DND-41 (cell line): ENCODE measurements at regions not wholly inside any gene's neighbourhood (a gene's known extent, or its start where the extent isn't known, plus 50 kb on each side); places are given as distances from the start of the nearest gene placed in this dataset.

ENCODE experiments used
- ATAC-seq: fragments of 200-7000 bp; cut with Tn5 transposase; 3 replicates; pipeline ENCODE4 v1.9.1; 2021; ENCODE audit warnings: low read depth; ENCODE audit not compliant: insufficient read depth
- DNase-seq: peaks from one replicate; pipeline ENCODE4 v3.0.0-alpha.2; 2020
- H2AFZ ChIP-seq: 2 replicates; pipeline ENCODE4 v1.6.0; 2012; ENCODE audit warnings: low read depth, low read length
- H3K27ac ChIP-seq: 2 replicates; pipeline ENCODE4 v1.5.1; 2012; ENCODE audit warnings: low read length, inconsistent platforms
- H3K27me3 ChIP-seq: fragments of 200-600 bp; sonication (generic); 2 replicates; pipeline ENCODE4 v1.6.0; 2012; ENCODE audit warnings: low read length, mild to moderate bottlenecking, inconsistent platforms; ENCODE audit not compliant: insufficient read depth, poor library complexity
- H3K36me3 ChIP-seq: 2 replicates; pipeline ENCODE4 v1.5.1; 2012; ENCODE audit warnings: low read length, inconsistent platforms; ENCODE audit not compliant: insufficient read depth
- H3K4me1 ChIP-seq: 2 replicates; pipeline ENCODE4 v1.5.1; 2012; ENCODE audit warnings: mild to moderate bottlenecking, low read length; ENCODE audit not compliant: insufficient read depth
- H3K4me2 ChIP-seq: 2 replicates; pipeline ENCODE4 v1.6.0; 2012; ENCODE audit warnings: mild to moderate bottlenecking, moderate library complexity, low read length, inconsistent platforms; ENCODE audit not compliant: insufficient read depth
- H3K4me3 ChIP-seq, 2 experiments: fragments of 200-600 bp in 1 of 2; shearing (Covaris generic) in 1 of 2; 2 replicates each; pipeline ENCODE4 v1.5.1; 2012 to 2016; ENCODE audit warnings: inconsistent platforms in 2 of 2, low read length in 2 of 2, mild to moderate bottlenecking in 2 of 2, low read depth in 1 of 2, moderate library complexity in 1 of 2
- H3K79me2 ChIP-seq: 2 replicates; pipeline ENCODE4 v1.6.0; 2012; ENCODE audit warnings: low read length, inconsistent platforms; ENCODE audit not compliant: insufficient read depth
- H3K9ac ChIP-seq: 2 replicates; pipeline ENCODE4 v1.6.0; 2012; ENCODE audit warnings: low read depth, mild to moderate bottlenecking, inconsistent platforms, low read length, moderate library complexity
- H3K9me3 ChIP-seq: 2 replicates; pipeline ENCODE4 v1.5.1; 2012; ENCODE audit warnings: low read length, moderate library complexity, mild to moderate bottlenecking, inconsistent platforms; ENCODE audit not compliant: insufficient read depth, severe bottlenecking
- H4K20me1 ChIP-seq: 2 replicates; pipeline ENCODE4 v1.6.0; 2012; ENCODE audit warnings: low read length; ENCODE audit not compliant: insufficient read depth
- EZH2 ChIP-seq: IDR thresholded peaks from 3 replicates; pipeline ENCODE4 v1.6.1; 2012; ENCODE audit warnings: borderline replicate concordance, low read depth, mild to moderate bottlenecking, moderate library complexity, low read length, inconsistent platforms; ENCODE audit not compliant: severe bottlenecking
- TF ChIP-seq, protein P1 (sequence below): IDR thresholded peaks from 2 replicates; pipeline ENCODE4 v1.5.1; 2012; ENCODE audit warnings: borderline replicate concordance, low read length, moderate library complexity, mild to moderate bottlenecking; ENCODE audit not compliant: poor library complexity, severe bottlenecking; ENCODE audit errors: extremely low read depth

DNA sequence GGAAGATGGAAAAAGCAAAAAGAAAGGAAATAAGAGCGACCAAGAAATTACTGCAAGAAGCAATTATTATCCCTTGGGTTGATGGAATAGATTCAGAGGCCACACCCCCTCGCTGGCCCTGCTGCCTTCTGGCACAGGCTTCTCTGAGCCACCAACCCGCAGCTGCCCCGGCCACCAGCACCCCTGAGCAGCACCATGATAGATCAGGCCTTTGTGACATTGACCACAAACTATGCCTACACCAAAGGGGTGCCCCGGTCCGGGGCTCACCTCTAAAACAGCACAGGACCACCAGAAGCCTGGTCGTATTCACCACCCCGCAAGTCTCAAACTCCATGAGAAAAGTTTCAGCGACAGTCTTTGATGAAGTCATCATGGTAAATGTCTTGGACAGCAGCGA lies 1059.3 kb downstream of the SLITRK1 start:
- ATAC-seq: no peak
- TF ChIP-seq EZH2: no peak
- TF ChIP-seq, protein P1, sequence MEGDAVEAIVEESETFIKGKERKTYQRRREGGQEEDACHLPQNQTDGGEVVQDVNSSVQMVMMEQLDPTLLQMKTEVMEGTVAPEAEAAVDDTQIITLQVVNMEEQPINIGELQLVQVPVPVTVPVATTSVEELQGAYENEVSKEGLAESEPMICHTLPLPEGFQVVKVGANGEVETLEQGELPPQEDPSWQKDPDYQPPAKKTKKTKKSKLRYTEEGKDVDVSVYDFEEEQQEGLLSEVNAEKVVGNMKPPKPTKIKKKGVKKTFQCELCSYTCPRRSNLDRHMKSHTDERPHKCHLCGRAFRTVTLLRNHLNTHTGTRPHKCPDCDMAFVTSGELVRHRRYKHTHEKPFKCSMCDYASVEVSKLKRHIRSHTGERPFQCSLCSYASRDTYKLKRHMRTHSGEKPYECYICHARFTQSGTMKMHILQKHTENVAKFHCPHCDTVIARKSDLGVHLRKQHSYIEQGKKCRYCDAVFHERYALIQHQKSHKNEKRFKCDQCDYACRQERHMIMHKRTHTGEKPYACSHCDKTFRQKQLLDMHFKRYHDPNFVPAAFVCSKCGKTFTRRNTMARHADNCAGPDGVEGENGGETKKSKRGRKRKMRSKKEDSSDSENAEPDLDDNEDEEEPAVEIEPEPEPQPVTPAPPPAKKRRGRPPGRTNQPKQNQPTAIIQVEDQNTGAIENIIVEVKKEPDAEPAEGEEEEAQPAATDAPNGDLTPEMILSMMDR: no peak
- no peaks in the 10 kb centered on the region for H3K36me3 ChIP-seq

DNA sequence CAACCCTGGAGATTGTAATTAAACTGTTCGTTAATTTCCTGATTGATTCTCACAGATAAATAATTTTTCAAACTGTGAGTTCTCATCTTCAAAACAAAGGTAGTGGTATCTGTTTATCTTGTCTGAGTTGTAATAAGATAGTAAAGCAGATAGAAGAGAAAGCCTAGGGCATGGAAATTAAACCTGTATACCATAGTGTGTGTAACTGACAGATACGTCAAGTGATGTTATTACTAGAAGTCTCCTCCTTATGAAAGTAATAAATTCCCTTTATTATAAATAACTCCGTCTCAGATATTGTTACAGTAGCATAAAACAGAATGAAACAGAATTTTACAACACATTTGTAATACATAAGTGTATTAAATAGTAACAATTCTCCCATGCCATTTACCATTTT lies 1065.1 kb downstream of the SLITRK1 start:
- H2AFZ ChIP-seq: no peak overlapping the region

More for the DNA sequence above, 1059.3 kb downstream of the SLITRK1 start:
- Histone ChIP-seq H3K9me3 (no peaks in the 10 kb centered on the region), H3K79me2 (no peaks in the 10 kb centered on the region), H3K4me3 (no peak overlapping the region), H2AFZ (no peak overlapping the region), H3K4me2 (no peak overlapping the region), H3K27me3 (no peaks in the 10 kb centered on the region), H3K9ac (no peak overlapping the region), H3K27ac (no peak overlapping the region), H4K20me1 (no peaks in the 10 kb centered on the region), H3K4me1 (no peaks in the 10 kb centered on the region)
- DNase-seq: no peak

GRCh38 chr13:82815791-82816190 lies 1066.5 kb downstream of the SLITRK1 start:
- ATAC-seq: no peak
- no peaks in the 10 kb centered on the region for H4K20me1 ChIP-seq

More for the DNA sequence above, 1065.1 kb downstream of the SLITRK1 start:
- H4K20me1 ChIP-seq: no peaks in the 10 kb centered on the region
- peaks cover 2% of the 10 kb centered on the region for H3K9me3 ChIP-seq
- DNase-seq (no peak), ATAC-seq (no peak)
- no peaks in the 10 kb centered on the region for H3K79me2 ChIP-seq
- H3K4me3 ChIP-seq: no peak overlapping the region
- H3K36me3 ChIP-seq: no peaks in the 10 kb centered on the region
- H3K4me1 ChIP-seq: no peaks in the 10 kb centered on the region
- H3K27ac ChIP-seq: no peak overlapping the region
- no peaks in the 10 kb centered on the region for H3K27me3 ChIP-seq
- no peak overlapping the region for H3K9ac ChIP-seq
- TF ChIP-seq, protein P1: no peak
- TF ChIP-seq EZH2: no peak
- no peak overlapping the region for H3K4me2 ChIP-seq

More at GRCh38 chr13:82815791-82816190, 1066.5 kb downstream of the SLITRK1 start:
- Histone ChIP-seq H3K9me3 (peaks cover 2% of the 10 kb centered on the region), H3K27me3 (no peaks in the 10 kb centered on the region), H3K27ac (no peak overlapping the region), H2AFZ (no peak overlapping the region), H3K4me1 (no peaks in the 10 kb centered on the region), H3K36me3 (no peaks in the 10 kb centered on the region), H3K4me3 (no peak overlapping the region), H3K4me2 (no peak overlapping the region), H3K79me2 (no peaks in the 10 kb centered on the region), H3K9ac (no peak overlapping the region)
- TF ChIP-seq, protein P1: no peak
- TF ChIP-seq EZH2: no peak
- DNase-seq: no peak
